HEK293 (cell line): ENCODE measurements at regions not wholly inside any gene's neighbourhood (a gene's known extent, or its start where the extent isn't known, plus 50 kb on each side); places are given as distances from the start of the nearest gene placed in this dataset.
"Not testable (repeated sequence)": the region's sequence is repeated elsewhere in the genome, so short reads cannot be mapped to it uniquely, and the experiment has no call there.

Source experiments
- CTCF ChIA-PET: fragments of 350-600 bp; formaldehyde crosslinking; extraction: SDS; loops from one replicate; lab custom pipeline; 2021; ENCODE audit warnings: antibody characterized with exemption; lab: Yijun Ruan, JAX
- POLR2A ChIA-PET: fragments of 300-600 bp; formaldehyde crosslinking; extraction: SDS; loops from one replicate; lab custom pipeline; 2020; ENCODE audit warnings: antibody characterized with exemption, inconsistent platforms; lab: Yijun Ruan, JAX
- H3K27ac ChIP-seq: fragments of 200-500 bp; sonication (Bioruptor generic); 2 replicates; pipeline ENCODE4 v1.5.1; 2014; ENCODE audit warnings: low read depth, low read length, control low read depth, inconsistent platforms; ENCODE audit errors: extremely low read depth
- H3K36me3 ChIP-seq, 2 experiments: fragments of 200-500 bp in 1 of 2; sonication (Bioruptor generic) in 1 of 2; 1 replicate in 1 of 2; 2 replicates in 1 of 2; pipeline ENCODE4 v1.5.1; 2014 to 2017; ENCODE audit warnings: inconsistent platforms in 2 of 2, low read length in 2 of 2; ENCODE audit not compliant: control insufficient read depth in 2 of 2, insufficient read depth in 1 of 2
- H3K4me1 ChIP-seq: fragments of 200-500 bp; sonication (Bioruptor generic); 2 replicates; pipeline ENCODE4 v1.5.1; 2014; ENCODE audit warnings: mild to moderate bottlenecking, low read length, inconsistent platforms; ENCODE audit not compliant: control insufficient read depth, insufficient read depth
- H3K4me3 ChIP-seq: 2 replicates; pipeline ENCODE4 v1.5.1; 2011; ENCODE audit warnings: low read depth, mild to moderate bottlenecking, control low read depth, low read length, moderate library complexity
- H3K9me3 ChIP-seq: fragments of 200-500 bp; sonication (Bioruptor generic); 2 replicates; pipeline ENCODE4 v1.5.1; 2014; ENCODE audit warnings: low read depth, low read length, inconsistent platforms; ENCODE audit not compliant: control insufficient read depth, insufficient read depth
- FEZF1 ChIP-seq: fragments of 450-650 bp; formaldehyde crosslinking; IDR thresholded peaks from 2 replicates; pipeline ENCODE4 v1.5.1; 2016; ENCODE audit warnings: missing biosample characterization, missing genetic modification characterization
- GLIS2 ChIP-seq: fragments of 450-650 bp; formaldehyde crosslinking; IDR thresholded peaks from 2 replicates; pipeline ENCODE4 v1.5.1; 2016; ENCODE audit warnings: missing biosample characterization, missing genetic modification characterization
- PRDM1 ChIP-seq: fragments of 450-650 bp; formaldehyde crosslinking; IDR thresholded peaks from 2 replicates; pipeline ENCODE4; 2016; ENCODE audit warnings: missing biosample characterization, missing genetic modification characterization
- SCRT1 ChIP-seq: fragments of 450-650 bp; formaldehyde crosslinking; IDR thresholded peaks from 2 replicates; pipeline ENCODE4 v1.5.1; 2016; ENCODE audit warnings: missing biosample characterization, missing genetic modification characterization, borderline replicate concordance
- ZBTB1 ChIP-seq: fragments of 450-650 bp; formaldehyde crosslinking; IDR thresholded peaks from 2 replicates; pipeline ENCODE4 v1.5.1; 2016; ENCODE audit warnings: missing biosample characterization, missing genetic modification characterization
- ZBTB8A ChIP-seq: fragments of 450-650 bp; formaldehyde crosslinking; IDR thresholded peaks from 2 replicates; pipeline ENCODE4 v1.5.1; 2016; ENCODE audit warnings: missing biosample characterization, missing genetic modification characterization
- ZNF140 ChIP-seq: fragments of 450-650 bp; formaldehyde crosslinking; IDR thresholded peaks from 2 replicates; pipeline ENCODE4 v1.5.1; 2016; ENCODE audit warnings: missing biosample characterization, missing genetic modification characterization
- ZNF148 ChIP-seq: fragments of 450-650 bp; formaldehyde crosslinking; IDR thresholded peaks from 2 replicates; pipeline ENCODE4 v1.5.0; 2017; ENCODE audit warnings: missing biosample characterization, missing genetic modification characterization, borderline replicate concordance
- ZNF174 ChIP-seq: fragments of 450-650 bp; formaldehyde crosslinking; IDR thresholded peaks from 2 replicates; pipeline ENCODE4 v1.5.0; 2017; ENCODE audit warnings: missing biosample characterization, mild to moderate bottlenecking, missing genetic modification characterization
- ZNF266 ChIP-seq: fragments of 450-650 bp; formaldehyde crosslinking; IDR thresholded peaks from 2 replicates; pipeline ENCODE4 v1.5.1; 2016; ENCODE audit warnings: missing biosample characterization, missing genetic modification characterization, low read depth
- ZNF324 ChIP-seq: fragments of 450-650 bp; formaldehyde crosslinking; IDR thresholded peaks from 2 replicates; pipeline ENCODE4 v1.5.1; 2016; ENCODE audit warnings: missing biosample characterization, missing genetic modification characterization
- ZNF366 ChIP-seq: fragments of 450-650 bp; formaldehyde crosslinking; conservative IDR thresholded peaks from 2 replicates; pipeline ENCODE4 v1.5.1; 2016; ENCODE audit warnings: missing biosample characterization, missing genetic modification characterization
- ZNF473 ChIP-seq: fragments of 450-650 bp; formaldehyde crosslinking; IDR thresholded peaks from 2 replicates; pipeline ENCODE4 v1.5.1; 2017; ENCODE audit warnings: missing biosample characterization, missing genetic modification characterization
- ZNF549 ChIP-seq: fragments of 450-650 bp; IDR thresholded peaks from 2 replicates; pipeline ENCODE4 v1.5.1; 2018; ENCODE audit warnings: missing biosample characterization, missing genetic modification characterization, mild to moderate bottlenecking, inconsistent platforms, moderate library complexity
- ZNF624 ChIP-seq: fragments of 450-650 bp; formaldehyde crosslinking; IDR thresholded peaks from 2 replicates; pipeline ENCODE4 v1.5.1; 2017; ENCODE audit warnings: missing biosample characterization, missing genetic modification characterization
- ZNF791 ChIP-seq: fragments of 450-650 bp; formaldehyde crosslinking; IDR thresholded peaks from 2 replicates; pipeline ENCODE4 v1.5.1; 2016; ENCODE audit warnings: missing biosample characterization, missing genetic modification characterization
- TF ChIP-seq, protein P1 (sequence below): fragments of 450-650 bp; formaldehyde crosslinking; IDR thresholded peaks from 2 replicates; pipeline ENCODE4 v1.5.1; 2017; ENCODE audit warnings: missing biosample characterization, missing genetic modification characterization

DNA sequence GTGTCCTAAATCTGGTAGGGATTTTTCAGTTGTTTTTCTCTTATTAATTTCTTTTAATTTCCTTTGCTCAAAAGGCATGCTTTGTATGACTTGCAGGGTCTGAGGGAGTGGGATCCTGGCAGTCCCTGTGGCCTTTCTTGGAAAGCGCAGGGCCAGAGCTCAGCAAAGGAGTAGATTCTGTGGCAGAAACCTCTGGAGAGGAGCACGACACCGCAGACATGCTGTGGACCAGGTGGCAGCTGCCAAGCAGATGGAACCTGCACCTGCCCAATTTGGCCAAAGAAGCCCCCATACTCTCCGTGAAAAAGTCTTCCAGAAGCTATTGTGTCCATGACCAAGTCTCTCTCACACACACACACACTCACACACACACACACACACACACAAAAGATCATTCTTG lies 78.9 kb upstream of the FGF3 start:
- no peak overlapping the region for H3K27ac ChIP-seq
- ChIA-PET CTCF (interaction anchor here (0.7 to 2.3 kb wide), 6 partner anchors 11 to 473 kb away, joined by 3 to 9 read pairs (median 4); no protein-coding TSS in a partner anchor), POLR2A (no interaction called here)
- H3K36me3 ChIP-seq = no peaks in the 10 kb centered on the region
- no peaks in the 10 kb centered on the region for H3K9me3 ChIP-seq
- TF ChIP-seq ZNF266 (tag by site-specific recombination) (no peak), ZNF473 (no peak), ZNF624 (tag by site-specific recombination) (no peak), ZBTB8A (tag by site-specific recombination) (no peak), ZNF174 (tag by site-specific recombination) (no peak), ZBTB1 (tag by site-specific recombination) (no peak), ZNF324 (tag by site-specific recombination) (no peak)
- no peak overlapping the region for H3K4me3 ChIP-seq
- no peaks in the 10 kb centered on the region for H3K4me1 ChIP-seq

GRCh38 chr11:69899957-69900821 lies 81.0 kb upstream of the FGF3 start:
- no peaks in the 10 kb centered on the region for H3K4me1 ChIP-seq
- CTCF ChIA-PET = interaction anchor here (0.6 to 2.3 kb wide), 3 partner anchors 10 to 132 kb away, joined by 4 to 18 read pairs (median 12); no protein-coding TSS in a partner anchor

GRCh38 chr11:69900822-69901302 lies 81.6 kb upstream of the FGF3 start:
- H3K36me3 ChIP-seq = not testable (repeated sequence)
- CTCF ChIA-PET = interaction anchor here (0.6 to 2.3 kb wide), 4 partner anchors 9 to 133 kb away, joined by 3 to 18 read pairs (median 8); no protein-coding TSS in a partner anchor

More at GRCh38 chr11:69899957-69900821, 81.0 kb upstream of the FGF3 start:
- POLR2A ChIA-PET = no interaction called here
- no peak overlapping the region for H3K27ac ChIP-seq
- no peak for TF ChIP-seq ZNF791 (tag by site-specific recombination)
- no peak for TF ChIP-seq ZNF549 (tag by site-specific recombination)
- TF ChIP-seq PRDM1 = peak; percentile 94
- no peak for TF ChIP-seq ZNF140 (tag by site-specific recombination)
- 0 out of 2 replicates have a peak, but pooled peaks have one; percentile 44 for TF ChIP-seq ZNF366 (tag by site-specific recombination)
- no peak for TF ChIP-seq SCRT1 (tag by site-specific recombination)
- TF ChIP-seq GLIS2 (tag by site-specific recombination) = no peak
- TF ChIP-seq FEZF1 = no peak
- TF ChIP-seq, protein P1, sequence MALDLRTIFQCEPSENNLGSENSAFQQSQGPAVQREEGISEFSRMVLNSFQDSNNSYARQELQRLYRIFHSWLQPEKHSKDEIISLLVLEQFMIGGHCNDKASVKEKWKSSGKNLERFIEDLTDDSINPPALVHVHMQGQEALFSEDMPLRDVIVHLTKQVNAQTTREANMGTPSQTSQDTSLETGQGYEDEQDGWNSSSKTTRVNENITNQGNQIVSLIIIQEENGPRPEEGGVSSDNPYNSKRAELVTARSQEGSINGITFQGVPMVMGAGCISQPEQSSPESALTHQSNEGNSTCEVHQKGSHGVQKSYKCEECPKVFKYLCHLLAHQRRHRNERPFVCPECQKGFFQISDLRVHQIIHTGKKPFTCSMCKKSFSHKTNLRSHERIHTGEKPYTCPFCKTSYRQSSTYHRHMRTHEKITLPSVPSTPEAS (tag by site-specific recombination) = no peak
- no peak for TF ChIP-seq ZNF148
- no peaks in the 10 kb centered on the region for H3K36me3 ChIP-seq
- no peaks in the 10 kb centered on the region for H3K9me3 ChIP-seq
- no peak overlapping the region for H3K4me3 ChIP-seq

More at GRCh38 chr11:69900822-69901302, 81.6 kb upstream of the FGF3 start:
- H3K4me3 ChIP-seq, H3K4me1 ChIP-seq, H3K27ac ChIP-seq, POLR2A ChIA-PET, H3K9me3 ChIP-seq: not testable (repeated sequence)
